COLO668 (cell line): ENCODE measurements at regions not wholly inside any gene's neighbourhood (a gene's known extent, or its start where the extent isn't known, plus 50 kb on each side); places are given as distances from the start of the nearest gene placed in this dataset.

ENCODE experiments used
- DNase-seq: peaks from one replicate; lab custom pipeline; 2025; ENCODE audit not compliant: unreplicated experiment; lab: John Stamatoyannopoulos, UW

DNA sequence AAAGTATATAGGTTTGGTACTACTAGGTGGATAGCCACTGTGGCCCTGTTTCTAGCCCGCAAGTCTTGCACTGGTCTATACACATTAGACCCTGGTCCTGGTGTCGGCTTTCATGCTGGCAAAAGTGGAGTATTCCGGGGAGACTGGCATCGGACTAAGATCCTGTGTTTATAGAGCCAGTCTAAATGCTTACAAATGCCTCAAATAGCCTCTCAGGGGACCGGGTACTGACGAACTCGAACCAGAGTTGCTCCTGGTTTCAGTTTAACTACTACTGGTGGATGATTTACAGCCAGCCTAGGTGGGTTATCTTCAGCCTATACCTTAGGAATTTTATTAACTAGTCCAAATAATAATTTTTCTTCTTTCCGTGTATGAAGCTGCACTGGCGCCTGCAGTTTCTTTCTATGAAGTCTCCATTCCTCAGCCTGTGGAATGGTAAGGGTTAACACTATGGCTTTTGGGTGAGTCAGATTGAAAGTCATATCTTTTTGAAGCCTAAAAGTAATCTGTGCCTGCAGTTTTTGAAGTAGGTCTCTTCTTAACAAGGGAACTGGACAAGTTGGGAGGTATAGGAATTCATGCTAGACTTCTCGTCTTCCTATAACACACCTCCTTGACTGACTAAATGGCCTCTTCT is 51.3 kb downstream of the OR10H4 start:
- DNase-seq: no peak

DNA sequence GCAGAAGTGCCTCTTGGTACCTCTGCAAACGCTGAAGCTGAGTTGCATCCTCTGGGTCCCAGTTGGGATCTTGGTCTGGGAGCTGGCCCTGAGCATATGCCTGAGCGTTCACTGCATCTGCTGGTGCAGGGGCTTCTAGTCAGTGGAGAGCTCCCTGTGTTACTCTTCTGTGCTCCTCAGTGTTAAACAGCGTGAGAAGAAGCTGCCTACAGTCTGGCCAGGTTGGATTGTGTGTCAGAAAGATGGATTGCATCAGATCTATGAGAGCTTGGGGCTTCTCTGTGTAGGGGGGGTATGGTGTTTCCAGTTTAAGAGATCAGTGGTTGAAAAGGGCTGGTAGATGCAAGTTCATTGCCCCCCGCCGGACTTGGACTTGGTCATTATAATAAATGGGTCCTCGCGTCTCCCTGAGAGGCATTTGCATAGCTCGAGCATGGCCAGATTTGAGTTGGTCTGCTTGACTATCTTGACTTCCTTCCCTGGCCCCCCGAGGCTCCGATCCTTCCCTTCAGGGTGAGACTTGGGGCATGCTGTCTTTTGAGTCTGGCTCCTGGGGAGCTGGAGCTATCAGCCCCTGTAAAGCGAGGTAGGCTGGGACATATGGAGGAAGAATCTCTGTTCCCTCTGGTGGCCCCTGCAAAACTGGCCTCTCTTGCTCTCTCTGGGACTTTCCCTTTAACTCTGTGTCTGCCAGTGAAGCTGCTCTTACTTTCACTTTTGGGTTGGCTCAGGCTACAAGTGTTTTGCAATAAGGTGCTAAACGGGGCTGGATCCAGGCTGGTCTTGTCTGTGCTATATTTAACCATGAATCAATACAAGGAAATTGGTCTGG is 52.9 kb downstream of the OR10H4 start:
- DNase-seq: no peak

DNA sequence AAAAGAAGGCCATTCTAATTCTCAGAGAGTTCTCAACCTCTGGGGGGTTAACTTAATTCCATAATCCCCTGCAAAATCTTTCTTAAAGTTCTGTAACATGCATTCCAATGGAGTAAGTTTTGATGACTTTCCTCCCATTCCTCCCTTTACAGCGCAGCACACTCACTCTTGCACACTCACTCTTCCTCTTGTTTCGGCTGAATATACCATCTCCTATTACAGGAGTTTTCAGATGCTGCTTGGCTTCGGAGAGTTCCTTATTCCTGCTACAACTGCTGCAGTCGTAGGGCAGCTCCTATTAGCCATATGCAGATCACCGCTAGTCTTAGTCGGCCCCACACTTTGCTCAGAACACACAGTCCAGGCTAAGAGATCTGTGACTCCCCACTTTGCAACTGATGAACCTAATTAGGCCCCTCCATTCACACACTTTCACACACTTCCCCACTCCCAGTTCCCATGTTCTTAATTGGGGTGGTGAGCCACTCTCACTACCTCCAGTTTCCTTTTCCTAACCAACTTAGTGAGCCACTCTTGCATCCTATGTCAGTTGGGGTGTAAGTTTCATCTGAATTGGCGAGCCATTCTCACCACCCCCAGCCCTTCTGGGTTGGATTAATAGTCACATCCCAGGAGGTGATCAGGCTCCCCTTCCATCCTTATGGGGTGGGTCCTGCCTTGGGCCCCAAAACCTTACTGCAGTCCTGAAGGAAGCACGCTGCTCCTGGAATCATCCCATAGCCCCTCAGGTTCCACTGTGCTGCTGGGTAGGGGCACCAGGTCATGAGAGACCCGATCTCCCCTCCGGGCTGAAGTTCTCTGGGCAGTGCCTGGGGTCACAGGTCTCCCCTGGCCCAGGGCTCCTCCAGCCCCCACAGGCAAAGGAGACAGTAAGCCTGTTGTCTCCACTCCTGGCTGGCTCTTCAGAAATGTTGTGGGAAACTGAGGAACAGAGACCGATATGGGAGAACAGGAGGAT is 53.9 kb downstream of the OR10H4 start:
- DNase-seq: no peak

DNA sequence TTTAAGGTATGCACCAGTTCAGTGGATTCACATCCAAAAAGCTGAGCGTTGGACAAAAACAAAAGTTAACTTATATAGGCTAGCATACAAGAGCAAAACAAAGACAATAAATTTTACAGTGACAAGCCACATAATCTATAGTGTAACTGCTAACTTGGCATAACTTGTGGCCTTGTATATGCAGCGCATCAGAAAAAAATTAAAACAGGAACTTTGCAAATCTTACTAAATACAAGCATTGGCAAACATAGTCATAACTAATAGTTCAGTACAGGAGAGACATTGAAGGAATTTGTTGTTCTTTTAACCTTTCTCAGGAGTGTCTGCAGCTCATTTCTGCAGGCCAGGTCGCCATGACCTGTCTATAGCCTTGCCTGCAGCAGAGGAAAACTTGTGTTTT is 54.6 kb downstream of the OR10H4 start:
- DNase-seq: no peak

DNA sequence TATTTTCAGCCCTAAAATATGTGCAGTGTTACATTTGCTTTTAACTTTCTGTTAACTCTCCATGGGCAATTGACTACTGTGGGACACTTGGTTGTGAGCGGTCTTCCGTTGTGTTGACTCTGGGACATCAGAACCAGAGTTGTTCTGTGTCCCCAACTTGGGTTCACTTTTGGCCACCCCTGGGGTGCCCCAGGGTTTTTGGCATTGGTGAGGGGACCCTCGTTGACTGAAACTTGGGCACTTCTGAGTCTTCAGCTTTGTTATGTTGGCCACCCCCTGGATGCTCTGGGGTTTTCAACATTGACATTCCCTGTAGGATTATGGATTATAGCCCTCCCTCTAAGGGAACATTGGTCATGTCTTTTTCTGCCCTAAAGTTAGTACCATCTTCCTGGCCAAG is 57.1 kb downstream of the OR10H4 start:
- DNase-seq: no peak

DNA sequence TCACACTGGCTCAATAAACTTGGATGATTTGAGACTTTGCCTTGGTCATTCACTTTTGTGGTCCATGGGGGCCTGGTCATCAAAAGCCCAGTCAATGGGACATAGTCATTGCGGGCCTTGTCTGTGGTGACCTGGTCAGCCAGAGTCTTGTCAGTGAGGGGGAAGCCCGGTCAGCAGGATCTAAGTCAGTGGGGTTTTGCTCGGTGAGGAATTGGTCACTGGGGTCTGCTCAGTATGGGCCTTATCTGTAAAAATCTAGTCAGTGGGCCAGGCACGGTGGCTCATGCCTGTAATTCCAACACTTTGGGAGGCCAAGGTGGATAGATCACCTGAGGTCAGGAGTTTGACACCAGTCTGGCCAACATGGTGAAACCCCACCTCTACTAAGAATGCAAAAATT is 63.7 kb upstream of the TPM4 start:
- no peak for DNase-seq

DNA sequence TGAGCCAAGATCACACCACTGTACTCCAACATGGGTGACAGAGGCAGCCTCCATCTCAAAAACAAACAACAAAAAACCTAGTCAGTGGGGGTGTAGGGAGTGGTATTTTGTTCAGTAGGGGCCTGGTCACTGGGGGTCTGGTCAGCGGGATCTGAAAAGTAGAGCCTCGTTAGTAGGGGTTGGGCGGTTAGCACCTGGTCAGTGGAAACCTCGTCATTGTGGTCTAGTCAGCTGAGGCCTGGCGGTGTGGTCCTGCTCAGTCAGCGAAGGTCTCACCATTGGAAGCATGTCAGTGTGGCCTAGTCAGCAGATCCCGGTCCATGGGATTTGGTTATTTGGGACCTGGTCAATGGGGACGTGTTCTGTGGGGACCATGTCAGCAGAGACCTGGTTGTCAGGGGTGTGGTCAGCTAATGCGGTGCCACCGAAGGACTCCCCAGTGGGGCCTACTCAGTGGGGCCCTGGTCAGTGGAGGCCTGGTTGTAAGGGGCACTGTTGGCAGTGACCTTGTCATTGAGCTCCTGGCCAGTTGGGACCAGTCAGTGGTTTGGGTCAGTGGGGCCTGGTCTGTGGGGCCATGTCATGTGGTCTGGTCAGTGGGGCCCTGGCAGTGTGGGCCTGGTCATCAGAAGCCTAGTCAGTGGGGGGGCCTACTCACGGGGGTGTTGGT is 63.0 kb upstream of the TPM4 start:
- DNase-seq: no peak

DNA sequence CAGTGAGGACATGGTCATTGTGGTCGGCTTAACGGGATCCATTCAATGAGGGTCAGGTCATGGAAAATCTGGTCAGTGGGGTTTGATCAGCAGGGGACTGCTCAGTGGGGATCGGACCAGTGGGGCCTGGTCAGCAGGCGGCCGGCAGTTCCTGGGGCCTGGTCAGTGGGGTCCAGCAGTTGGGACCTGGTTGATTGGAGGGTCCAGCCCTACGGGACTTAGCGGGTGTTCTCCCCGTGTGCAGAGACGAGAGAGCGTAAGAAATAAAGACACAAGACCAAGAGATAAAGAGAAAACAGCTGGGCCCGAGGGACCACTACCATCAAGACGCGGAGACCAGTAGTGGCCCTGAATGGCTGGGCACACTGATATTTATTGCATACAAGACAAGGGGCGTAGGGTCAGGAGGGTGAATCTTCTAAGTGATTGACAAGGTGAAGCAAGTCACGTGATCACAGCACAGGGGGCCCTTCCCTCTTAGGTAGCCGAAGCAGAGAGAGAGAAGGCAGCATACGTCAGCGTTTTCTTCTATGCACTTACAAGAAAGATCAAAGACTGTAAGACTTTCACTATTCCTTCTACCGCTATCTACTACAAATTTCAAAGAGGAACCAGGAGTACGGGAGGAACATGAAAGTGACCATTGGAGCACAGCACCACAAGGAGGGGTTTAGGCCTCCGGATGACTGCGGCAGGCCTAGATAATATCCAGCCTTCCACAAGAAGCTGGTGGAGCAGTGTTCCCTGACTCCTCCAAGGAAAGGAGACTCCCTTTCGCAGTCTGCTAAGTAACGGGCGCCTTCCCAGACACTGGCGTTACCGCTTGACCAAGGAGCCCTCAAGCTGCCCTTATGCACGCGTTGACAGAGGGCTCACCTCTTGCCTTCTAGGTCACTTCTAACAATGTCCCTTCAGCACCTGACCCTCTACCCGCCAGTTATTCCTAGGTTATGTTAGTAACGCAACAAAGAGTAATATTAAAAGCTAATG is 62.1 kb upstream of the TPM4 start:
- DNase-seq: no peak

DNA sequence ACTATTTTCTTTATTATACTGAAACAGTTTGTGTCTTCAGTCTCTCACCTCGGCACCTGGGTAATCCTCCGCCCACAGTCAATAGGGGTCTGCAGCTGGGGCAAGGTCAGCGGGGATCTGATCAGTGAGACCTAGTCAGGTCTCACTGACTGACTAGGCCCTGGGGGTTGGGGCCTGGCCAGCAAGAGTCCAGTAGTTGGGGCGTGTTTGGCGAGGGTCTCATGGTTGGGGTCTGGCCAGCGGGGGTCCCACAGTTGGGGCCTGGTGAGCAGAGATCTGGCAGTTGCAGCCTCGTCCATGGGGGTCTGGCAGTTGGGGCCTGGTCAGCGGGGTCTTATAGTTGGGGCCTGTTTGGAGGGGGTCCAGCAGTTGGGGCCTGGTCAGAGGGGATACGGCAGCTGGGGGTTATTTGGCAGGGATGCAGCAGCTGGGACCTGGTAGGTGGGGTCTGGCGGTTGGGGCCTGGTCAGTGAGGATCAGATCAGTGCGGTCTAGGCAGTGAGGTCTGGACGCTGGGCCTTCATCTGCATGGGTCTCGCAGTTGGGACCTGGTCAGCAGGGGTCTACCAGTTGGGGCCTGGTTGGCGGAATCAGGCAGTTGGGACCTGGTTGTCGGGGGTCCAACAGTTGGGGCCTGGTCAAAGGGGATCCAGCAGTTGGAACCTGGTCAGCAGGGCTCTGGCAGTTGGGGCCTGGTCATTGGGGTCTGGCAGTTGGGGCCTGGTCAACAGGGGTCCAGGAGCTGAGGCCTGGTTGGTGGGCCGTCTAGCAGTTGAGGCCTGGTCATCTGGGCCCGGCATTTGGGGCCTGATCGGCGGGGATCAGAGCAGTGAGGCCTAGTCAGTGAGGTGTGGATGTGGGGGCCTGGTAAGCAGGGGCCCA is 61.1 kb upstream of the TPM4 start:
- no peak for DNase-seq

DNA sequence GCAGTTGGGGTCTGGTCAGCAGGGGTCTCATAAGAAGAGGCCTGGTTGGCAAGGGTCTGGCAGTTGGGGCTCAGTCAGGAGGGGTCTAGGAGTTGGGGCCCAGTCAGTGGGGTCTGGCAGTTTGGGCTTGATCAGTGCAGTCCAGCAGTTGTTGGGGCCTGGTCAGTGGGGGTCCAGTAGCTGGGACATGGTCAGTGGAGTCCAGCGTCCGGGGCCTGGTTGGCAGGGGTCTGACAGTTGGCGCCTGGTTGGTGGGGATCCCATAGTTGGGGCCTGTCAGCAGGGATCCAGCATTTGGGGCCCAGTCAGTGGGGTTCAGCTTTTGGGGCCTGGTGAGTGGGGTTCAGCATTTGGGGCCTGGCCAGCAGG is 60.5 kb upstream of the TPM4 start:
- no peak for DNase-seq

DNA sequence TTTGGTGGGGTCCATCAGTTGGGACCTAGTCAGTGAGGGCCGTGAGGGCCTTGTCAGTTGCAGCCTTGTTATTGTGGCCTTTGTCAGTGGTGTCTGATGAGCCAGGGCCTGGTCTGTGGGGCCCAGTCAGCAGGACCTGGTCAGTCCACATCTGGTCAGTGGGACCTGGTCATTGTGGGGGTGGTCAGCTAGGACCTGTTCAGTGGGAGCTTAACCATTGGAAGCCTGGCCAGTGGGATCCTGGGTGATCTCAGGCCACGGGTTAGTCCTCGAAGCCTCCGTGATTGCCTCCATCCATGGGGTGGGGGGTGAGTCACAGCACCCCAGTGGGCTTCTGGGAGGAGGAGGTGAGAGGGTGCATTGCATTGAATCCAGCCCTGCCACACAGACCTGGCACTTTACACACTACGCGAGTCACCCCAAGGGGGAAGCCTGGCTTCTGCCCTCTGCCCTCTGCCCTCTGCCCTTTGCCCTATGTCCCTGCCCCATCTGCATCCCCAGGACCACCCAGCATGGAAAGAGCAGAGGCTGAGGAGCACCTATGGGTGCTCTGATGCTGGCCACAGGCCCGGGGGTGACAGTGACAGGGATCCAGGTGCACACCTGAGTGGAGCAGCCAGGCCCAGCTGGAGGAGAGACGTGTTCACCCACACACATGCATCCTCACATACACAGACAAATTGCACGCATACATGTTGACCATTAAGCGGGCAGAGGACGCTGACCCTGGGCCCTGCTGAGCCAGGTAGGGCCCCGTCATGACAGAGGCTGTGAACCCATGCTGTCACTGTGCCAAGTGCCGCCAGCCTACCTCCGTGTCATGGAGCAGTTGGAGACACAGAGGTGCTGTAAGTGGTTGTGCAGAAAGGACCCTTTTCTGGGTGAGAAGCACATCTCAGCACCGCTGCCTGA is 59.8 kb upstream of the TPM4 start:
- DNase-seq: no peak

DNA sequence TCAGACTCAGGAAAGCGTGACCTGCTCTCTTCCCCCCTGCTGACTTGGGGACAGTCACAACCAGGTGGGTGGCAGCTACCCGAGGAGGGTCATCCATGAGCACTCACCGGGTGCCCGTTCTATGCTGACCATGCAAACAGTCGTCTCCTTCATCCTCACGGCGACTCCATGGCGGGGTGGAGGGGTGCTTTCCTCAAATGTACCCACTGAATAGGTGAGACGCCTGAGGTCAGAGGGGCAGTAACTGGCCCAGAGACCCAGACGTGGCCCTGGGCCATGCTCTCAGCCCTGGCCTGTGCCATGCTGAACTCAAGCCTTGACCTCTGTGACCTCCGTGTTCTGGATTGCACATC is 59.2 kb upstream of the TPM4 start:
- DNase-seq: no peak

DNA sequence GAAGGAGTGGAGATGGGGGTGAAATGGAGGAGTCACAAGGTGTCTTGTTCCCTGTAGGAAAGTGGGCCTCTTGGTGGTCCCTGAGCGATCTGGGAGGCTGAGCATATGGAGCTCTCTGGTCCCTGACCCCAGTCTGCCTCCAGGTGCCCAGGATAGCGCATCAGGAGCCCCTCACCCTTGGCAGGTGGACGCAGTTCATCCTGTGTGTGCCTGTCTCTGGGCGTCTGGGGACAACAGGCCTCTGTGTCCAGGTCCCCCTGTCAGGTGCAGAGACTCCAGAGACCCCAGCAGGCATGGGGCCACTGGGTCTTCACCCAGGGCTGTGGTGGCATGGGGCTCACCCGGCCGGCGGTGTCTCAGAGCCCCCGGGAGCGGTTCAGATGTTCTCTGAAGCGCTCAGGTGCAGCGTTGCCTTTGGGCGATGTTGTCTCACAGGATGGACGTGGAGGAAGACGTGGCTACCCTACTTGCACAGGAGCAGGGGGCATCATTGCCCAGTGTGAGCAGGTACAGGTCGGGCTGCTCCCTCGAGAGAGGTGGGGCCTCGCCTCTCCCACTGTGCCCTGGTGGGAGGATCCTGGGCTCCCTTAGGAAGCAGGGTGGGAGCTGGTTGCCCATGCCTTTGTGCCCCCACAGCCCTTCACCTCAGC is 58.1 kb upstream of the TPM4 start:
- no peak for DNase-seq

DNA sequence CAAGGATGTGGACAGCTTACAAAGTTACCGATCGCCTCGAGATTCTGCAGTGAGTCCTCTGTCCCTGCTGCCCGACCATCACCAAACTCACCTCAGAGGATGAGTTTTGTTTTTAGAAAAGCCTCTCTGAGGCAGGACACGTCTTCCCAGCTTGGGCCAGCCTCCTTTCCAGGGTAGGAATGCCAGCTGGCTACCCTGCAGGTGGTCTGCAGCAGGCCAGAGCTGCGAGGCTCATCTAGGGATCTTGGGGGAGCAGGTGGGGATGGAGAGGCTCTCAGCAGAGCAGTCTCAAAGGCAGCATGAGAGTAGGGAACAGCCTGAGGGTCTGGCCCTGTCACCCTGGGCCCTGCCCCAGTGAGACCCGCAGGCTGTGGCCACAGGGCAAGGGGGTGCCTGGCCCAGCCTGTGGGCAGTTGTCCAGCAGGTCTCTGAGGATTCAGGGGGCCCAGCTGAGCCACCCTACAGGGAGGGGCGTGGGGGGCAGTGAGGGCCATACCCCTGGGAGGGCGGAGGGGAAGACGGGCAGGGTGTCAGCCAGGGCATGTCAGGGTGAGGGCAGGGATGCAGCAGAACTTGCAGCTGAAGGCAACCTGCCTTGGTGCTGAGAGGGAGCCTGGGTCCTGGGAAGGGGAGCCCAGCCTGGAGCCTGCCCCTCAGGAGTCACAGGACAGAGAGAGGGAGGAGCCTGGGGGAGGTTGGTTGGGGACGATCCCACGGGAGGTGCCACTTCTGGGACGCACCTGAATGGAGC is 57.3 kb upstream of the TPM4 start:
- DNase-seq: no peak

DNA sequence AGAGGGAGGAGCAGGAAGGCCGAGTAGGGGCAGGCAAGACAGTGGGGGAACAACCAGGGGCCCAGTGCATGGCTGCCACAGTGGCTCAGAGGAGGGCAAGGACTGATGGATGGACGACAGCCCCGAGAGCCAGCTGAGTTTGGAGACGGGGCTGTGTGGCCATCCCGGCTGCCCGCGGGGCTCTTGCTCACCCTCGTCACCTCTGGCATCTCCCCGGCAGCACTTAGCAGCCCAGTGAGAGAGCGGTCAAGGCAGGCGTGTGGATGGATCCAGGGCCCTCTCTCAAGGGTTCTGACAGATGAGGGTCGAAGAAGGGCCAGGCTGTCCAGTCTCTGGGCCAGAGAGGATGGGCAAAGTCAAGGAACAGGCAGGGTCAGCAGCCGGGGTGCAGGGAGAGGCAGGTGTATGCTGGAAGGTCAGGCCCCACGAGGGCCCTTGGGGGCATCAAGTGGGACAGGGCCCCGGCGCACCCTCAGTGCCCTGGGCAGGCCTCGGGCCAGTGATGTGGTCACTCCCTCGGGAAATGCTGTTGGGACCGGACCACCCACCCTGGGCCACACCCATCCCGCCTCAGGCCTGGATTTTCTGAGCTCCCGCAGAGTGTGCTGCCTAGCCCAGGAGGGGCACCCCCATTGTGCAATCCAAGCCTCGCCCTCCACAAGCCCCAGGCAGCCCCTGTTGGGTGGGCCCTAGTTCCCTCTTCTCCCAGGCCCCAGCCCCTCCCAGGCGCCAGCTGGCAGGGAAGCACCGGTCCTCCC is 56.4 kb upstream of the TPM4 start:
- DNase-seq: no peak

DNA sequence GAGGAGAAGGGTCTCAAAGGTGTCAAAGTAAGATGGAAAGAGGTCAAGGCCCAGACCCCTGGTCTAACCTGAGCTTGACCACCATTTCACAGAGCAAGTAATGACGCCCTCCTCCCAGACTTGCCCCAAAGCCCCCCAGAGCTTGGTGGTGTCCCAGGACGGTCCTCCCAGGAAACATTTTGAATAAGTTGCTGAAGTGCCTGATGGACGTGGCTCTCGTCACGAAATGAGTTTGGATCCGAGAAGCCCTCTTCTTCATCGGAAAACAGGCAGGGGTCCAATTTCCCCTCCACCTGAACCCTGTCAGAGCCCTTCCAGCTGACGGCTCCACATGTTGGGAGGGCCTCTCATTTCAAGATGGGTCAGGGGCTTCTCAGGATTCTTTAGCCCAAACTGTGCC is 54.5 kb upstream of the TPM4 start:
- no peak for DNase-seq
